B cell (primary cell): ENCODE measurements at regions not wholly inside any gene's neighbourhood (a gene's known extent, or its start where the extent isn't known, plus 50 kb on each side); places are given as distances from the start of the nearest gene placed in this dataset.

ENCODE experiments used
- EZH2 ChIP-seq: IDR thresholded peaks from 2 replicates; pipeline ENCODE4 v1.6.1; 2012; ENCODE audit warnings: borderline replicate concordance, low read depth, mild to moderate bottlenecking, moderate library complexity, low read length; ENCODE audit not compliant: insufficient read depth, poor library complexity, severe bottlenecking
- TF ChIP-seq, protein P1 (sequence below): fragments of 200-600 bp; IDR thresholded peaks from one replicate; pipeline ENCODE4 v1.8.0; 2022; ENCODE audit warnings: antibody characterized with exemption, mild to moderate bottlenecking

DNA sequence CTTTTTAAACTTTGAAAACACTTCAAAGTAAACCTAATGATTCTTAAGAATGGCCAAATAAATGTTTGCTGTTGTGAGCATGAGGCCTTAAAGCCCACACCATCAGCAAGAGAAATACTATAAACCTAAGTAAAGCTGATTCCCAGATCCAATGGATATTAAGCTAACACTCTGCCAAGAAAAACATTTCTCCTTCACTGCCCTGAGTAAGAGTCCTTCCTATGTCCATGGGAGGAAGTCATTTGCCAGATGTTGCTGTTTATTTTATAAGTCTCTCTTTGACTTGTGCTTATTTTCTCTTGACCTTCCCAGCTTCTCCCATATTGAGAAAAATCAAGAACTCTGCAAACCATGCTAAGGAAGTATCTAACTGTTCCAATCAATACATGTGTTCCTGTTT, 154.3 kb upstream of the EDNRA start:
- TF ChIP-seq EZH2 = no peak
- TF ChIP-seq, protein P1, sequence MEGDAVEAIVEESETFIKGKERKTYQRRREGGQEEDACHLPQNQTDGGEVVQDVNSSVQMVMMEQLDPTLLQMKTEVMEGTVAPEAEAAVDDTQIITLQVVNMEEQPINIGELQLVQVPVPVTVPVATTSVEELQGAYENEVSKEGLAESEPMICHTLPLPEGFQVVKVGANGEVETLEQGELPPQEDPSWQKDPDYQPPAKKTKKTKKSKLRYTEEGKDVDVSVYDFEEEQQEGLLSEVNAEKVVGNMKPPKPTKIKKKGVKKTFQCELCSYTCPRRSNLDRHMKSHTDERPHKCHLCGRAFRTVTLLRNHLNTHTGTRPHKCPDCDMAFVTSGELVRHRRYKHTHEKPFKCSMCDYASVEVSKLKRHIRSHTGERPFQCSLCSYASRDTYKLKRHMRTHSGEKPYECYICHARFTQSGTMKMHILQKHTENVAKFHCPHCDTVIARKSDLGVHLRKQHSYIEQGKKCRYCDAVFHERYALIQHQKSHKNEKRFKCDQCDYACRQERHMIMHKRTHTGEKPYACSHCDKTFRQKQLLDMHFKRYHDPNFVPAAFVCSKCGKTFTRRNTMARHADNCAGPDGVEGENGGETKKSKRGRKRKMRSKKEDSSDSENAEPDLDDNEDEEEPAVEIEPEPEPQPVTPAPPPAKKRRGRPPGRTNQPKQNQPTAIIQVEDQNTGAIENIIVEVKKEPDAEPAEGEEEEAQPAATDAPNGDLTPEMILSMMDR = no peak
